ENCODE measurements at regions not wholly inside any gene's neighbourhood (a gene's known extent, or its start where the extent isn't known, plus 50 kb on each side); places are given as distances from the start of the nearest gene placed in this dataset.
A peak's percentile ranks its signal among the peaks of the same experiment; 100 is the strongest.

- DNase-seq (ENCODE audit: low read depth) = no peak
- no peak overlapping the region for H3K4me3 ChIP-seq (ENCODE audit: low read depth, low read length)
- TF ChIP-seq CTCF (IDR thresholded peaks at IDR 0.05; ENCODE audit: control insufficient read depth, extremely low read depth, insufficient read depth) = no peak
Observed at GRCh38 chrX:114101081-114101480, 482.8 kb upstream of the HTR2C start.

GRCh38 chrX:114097866-114098265 lies 486.0 kb upstream of the HTR2C start:
- no peak overlapping the region for H3K4me3 ChIP-seq (ENCODE audit: low read depth, low read length)
- TF ChIP-seq CTCF (IDR thresholded peaks at IDR 0.05; ENCODE audit: control insufficient read depth, extremely low read depth, insufficient read depth) = no peak
- DNase-seq (ENCODE audit: low read depth) = no peak

GRCh38 chrX:114097427-114097826 lies 486.5 kb upstream of the HTR2C start:
- DNase-seq (ENCODE audit: low read depth) = no peak
- no peak overlapping the region for H3K4me3 ChIP-seq (ENCODE audit: low read depth, low read length)
- TF ChIP-seq CTCF (IDR thresholded peaks at IDR 0.05; ENCODE audit: control insufficient read depth, extremely low read depth, insufficient read depth) = no peak

- no peak for TF ChIP-seq CTCF (IDR thresholded peaks at IDR 0.05; ENCODE audit: control insufficient read depth, extremely low read depth, insufficient read depth)
- no peak overlapping the region for H3K4me3 ChIP-seq (ENCODE audit: low read depth, low read length)
- DNase-seq (ENCODE audit: low read depth) = no peak
Observed at GRCh38 chrX:114095789-114096188, 488.1 kb upstream of the HTR2C start.

GRCh38 chrX:114087543-114087942 lies 496.3 kb upstream of the HTR2C start:
- no peak for TF ChIP-seq CTCF (IDR thresholded peaks at IDR 0.05; ENCODE audit: control insufficient read depth, extremely low read depth, insufficient read depth)
- H3K4me3 ChIP-seq (ENCODE audit: low read depth, low read length) = no peak overlapping the region
- DNase-seq (ENCODE audit: low read depth) = no peak

GRCh38 chrX:114077773-114078172 lies 506.1 kb upstream of the HTR2C start:
- H3K4me3 ChIP-seq (ENCODE audit: low read depth, low read length) = no peak overlapping the region
- no peak for DNase-seq (ENCODE audit: low read depth)
- TF ChIP-seq CTCF (IDR thresholded peaks at IDR 0.05; ENCODE audit: control insufficient read depth, extremely low read depth, insufficient read depth) = no peak

GRCh38 chrX:114075073-114075673 lies 508.7 kb upstream of the HTR2C start:
- DNase-seq (ENCODE audit: low read depth) = no peak
- peak; percentile 8; the same call in 1 of the 2 replicates for TF ChIP-seq CTCF (IDR thresholded peaks at IDR 0.05; ENCODE audit: control insufficient read depth, extremely low read depth, insufficient read depth)
- H3K4me3 ChIP-seq (ENCODE audit: low read depth, low read length) = no peak overlapping the region

All from LNCaP clone FGC (cell line).